WTC11 (cell line): ENCODE measurements at regions not wholly inside any gene's neighbourhood (a gene's known extent, or its start where the extent isn't known, plus 50 kb on each side); places are given as distances from the start of the nearest gene placed in this dataset.

Source experiments
- ATAC-seq: fragments of 200-7000 bp; cut with Tn5 transposase; 2 replicates; pipeline ENCODE4 v1.10.0; 2021; ENCODE audit warnings: mild to moderate bottlenecking, moderate library complexity
- CTCF ChIA-PET: fragments of 300-600 bp; sonication (Branson Sonifier 250); formaldehyde crosslinking; loops from one replicate; lab custom pipeline; 2021; ENCODE audit warnings: antibody characterized with exemption; lab: Charles Lee
- POLR2A ChIA-PET: fragments of 350-600 bp; sonication (Branson Sonifier 250); formaldehyde crosslinking; loops from one replicate; lab custom pipeline; 2021; ENCODE audit warnings: antibody characterized with exemption; lab: Charles Lee
- DNase-seq: peaks from one replicate; pipeline ENCODE4 v3.0.0; 2021; ENCODE audit warnings: low spot score
- H3K27ac Mint-ChIP-seq: 2 replicates; pipeline ENCODE4 v1.8.0; 2021; ENCODE audit warnings: mixed read lengths
- H3K27me3 Mint-ChIP-seq: 2 replicates; pipeline ENCODE4 v1.8.0; 2021; ENCODE audit warnings: low read depth, mild to moderate bottlenecking, moderate library complexity, mixed read lengths
- H3K36me3 Mint-ChIP-seq: 2 replicates; pipeline ENCODE4 v1.8.0; 2021; ENCODE audit warnings: mixed read lengths
- H3K4me1 Mint-ChIP-seq: 2 replicates; pipeline ENCODE4 v1.8.0; 2022; ENCODE audit warnings: mixed read lengths
- H3K4me3 Mint-ChIP-seq: 2 replicates; pipeline ENCODE4 v1.8.0; 2021; ENCODE audit warnings: mild to moderate bottlenecking, moderate library complexity, mixed read lengths
- H3K9me3 Mint-ChIP-seq: 2 replicates; pipeline ENCODE4 v1.8.0; 2021; ENCODE audit warnings: mixed read lengths
- FOXJ3 ChIP-seq: sonication (generic); formaldehyde crosslinking; IDR thresholded peaks from 2 replicates; pipeline ENCODE4 v1.9.0; 2021; ENCODE audit warnings: missing genetic modification reagents, mild to moderate bottlenecking, borderline replicate concordance
- FOXP1 ChIP-seq: sonication (generic); formaldehyde crosslinking; IDR thresholded peaks from 2 replicates; pipeline ENCODE4 v1.8.0; 2022; ENCODE audit warnings: missing genetic modification reagents, mild to moderate bottlenecking, moderate library complexity, borderline replicate concordance
- FOXP4 ChIP-seq: sonication (generic); formaldehyde crosslinking; IDR thresholded peaks from 2 replicates; pipeline ENCODE4 v1.8.0; 2022; ENCODE audit warnings: mild to moderate bottlenecking, missing genetic modification reagents
- GRHL2 ChIP-seq: fragments of 250-450 bp; sonication (Bioruptor Pico); IDR thresholded peaks from 2 replicates; pipeline ENCODE4 v1.8.0; 2022; ENCODE audit warnings: mild to moderate bottlenecking, moderate library complexity; ENCODE audit not compliant: insufficient replicate concordance, severe bottlenecking
- JAZF1 ChIP-seq: fragments of 250-450 bp; sonication (Bioruptor Pico); IDR thresholded peaks from 2 replicates; pipeline ENCODE4 v1.9.0; 2021; ENCODE audit warnings: moderate library complexity, mild to moderate bottlenecking, inconsistent platforms
- JUN ChIP-seq: sonication (generic); formaldehyde crosslinking; IDR thresholded peaks from 2 replicates; pipeline ENCODE4 v1.8.0; 2023; ENCODE audit warnings: mild to moderate bottlenecking, missing genetic modification reagents
- NFYB ChIP-seq: sonication (generic); formaldehyde crosslinking; conservative IDR thresholded peaks from 2 replicates; pipeline ENCODE4 v1.8.0; 2022; ENCODE audit warnings: low read depth, missing genetic modification reagents
- NR1H2 ChIP-seq: sonication (generic); formaldehyde crosslinking; IDR thresholded peaks from 2 replicates; pipeline ENCODE4 v1.9.0; 2021; ENCODE audit warnings: mild to moderate bottlenecking, moderate library complexity, missing genetic modification reagents
- NR3C1 ChIP-seq: sonication (generic); formaldehyde crosslinking; conservative IDR thresholded peaks from 2 replicates; pipeline ENCODE4 v1.8.1; 2023; ENCODE audit warnings: low read depth, mild to moderate bottlenecking, missing genetic modification reagents
- RORB ChIP-seq: fragments of 250-450 bp; sonication (Bioruptor Pico); IDR thresholded peaks from 2 replicates; pipeline ENCODE4 v1.9.0; 2021; ENCODE audit warnings: mild to moderate bottlenecking
- SOX15 ChIP-seq: fragments of 250-450 bp; sonication (Bioruptor Pico); IDR thresholded peaks from 2 replicates; pipeline ENCODE4 v1.9.0; 2021; ENCODE audit warnings: mild to moderate bottlenecking
- SP1 ChIP-seq: sonication (generic); formaldehyde crosslinking; conservative IDR thresholded peaks from 2 replicates; pipeline ENCODE4 v1.8.1; 2022; ENCODE audit warnings: missing genetic modification reagents
- TCF7 ChIP-seq: sonication (generic); formaldehyde crosslinking; IDR thresholded peaks from 2 replicates; pipeline ENCODE4 v1.8.0; 2022; ENCODE audit warnings: mild to moderate bottlenecking, low read depth, missing genetic modification reagents, moderate library complexity
- TP53 ChIP-seq: sonication (generic); formaldehyde crosslinking; IDR thresholded peaks from 2 replicates; pipeline ENCODE4 v1.8.1; 2023; ENCODE audit warnings: mild to moderate bottlenecking, missing genetic modification reagents
- USF1 ChIP-seq: sonication (generic); formaldehyde crosslinking; IDR thresholded peaks from 2 replicates; pipeline ENCODE4 v1.8.0; 2022; ENCODE audit warnings: mild to moderate bottlenecking, missing genetic modification reagents
- ZNF121 ChIP-seq: sonication (generic); formaldehyde crosslinking; IDR thresholded peaks from 2 replicates; pipeline ENCODE4 v1.8.0; 2023; ENCODE audit warnings: missing genetic modification reagents
- ZNF138 ChIP-seq: sonication (generic); formaldehyde crosslinking; conservative IDR thresholded peaks from 2 replicates; pipeline ENCODE4 v1.8.1; 2022; ENCODE audit warnings: mild to moderate bottlenecking, moderate library complexity, missing genetic modification reagents
- ZNF416 ChIP-seq: fragments of 250-450 bp; sonication (Bioruptor Pico); IDR thresholded peaks from 2 replicates; pipeline ENCODE4 v1.9.0; 2021; ENCODE audit warnings: mild to moderate bottlenecking, inconsistent platforms
- TF ChIP-seq, protein P1 (sequence below): fragments of 250-450 bp; sonication (Bioruptor Pico); IDR thresholded peaks from 2 replicates; pipeline ENCODE4 v1.9.0; 2021; ENCODE audit warnings: moderate library complexity, mild to moderate bottlenecking, inconsistent platforms, borderline replicate concordance
- TF ChIP-seq, protein P2 (sequence below): fragments of 250-450 bp; sonication (Bioruptor Pico); IDR thresholded peaks from 2 replicates; pipeline ENCODE4 v1.9.0; 2021; ENCODE audit warnings: mild to moderate bottlenecking
- TF ChIP-seq, protein P3 (sequence below): sonication (generic); formaldehyde crosslinking; IDR thresholded peaks from 2 replicates; pipeline ENCODE4 v1.8.1; 2022; ENCODE audit warnings: mild to moderate bottlenecking, moderate library complexity, missing genetic modification reagents
- TF ChIP-seq, protein P4 (sequence below): sonication (generic); formaldehyde crosslinking; IDR thresholded peaks from 2 replicates; pipeline ENCODE4 v1.8.1; 2022; ENCODE audit warnings: low read depth, missing genetic modification reagents, borderline replicate concordance
- TF ChIP-seq, protein P5 (sequence below): sonication (generic); formaldehyde crosslinking; IDR thresholded peaks from 2 replicates; pipeline ENCODE4 v1.8.1; 2022; ENCODE audit warnings: low read depth, mild to moderate bottlenecking, moderate library complexity, missing genetic modification reagents, borderline replicate concordance

GRCh38 chr14:76613616-76614015 is 147.7 kb upstream of the VASH1 start (continued):
- no peak for TF ChIP-seq NR3C1 (CRISPR knock-in tag)

DNA sequence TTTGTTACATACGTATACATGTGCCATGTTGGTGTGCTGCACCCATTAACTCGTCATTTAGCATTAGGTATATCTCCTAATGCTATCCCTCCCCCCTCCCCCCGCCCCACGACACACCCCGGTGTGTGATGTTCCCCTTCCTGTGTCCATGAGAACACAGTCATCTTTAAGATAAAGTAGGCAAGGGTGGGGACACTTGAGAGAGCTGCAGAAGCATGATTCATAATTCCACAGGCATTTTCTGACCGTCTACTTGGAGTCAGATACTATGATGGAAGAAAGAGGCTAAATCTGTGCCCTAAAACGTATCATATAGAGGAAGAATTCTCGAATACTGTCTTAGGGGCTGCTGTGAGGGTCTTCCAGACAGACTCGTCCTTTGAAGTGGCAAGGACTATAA is 145.9 kb upstream of the VASH1 start:
- peaks cover 30% of the 10 kb centered on the region for H3K4me1 Mint-ChIP-seq
- H3K4me3 Mint-ChIP-seq, result no peak overlapping the region
- H3K9me3 Mint-ChIP-seq, result peaks cover 26% of the 10 kb centered on the region
- no peak for DNase-seq
- peaks cover 16% of the 10 kb centered on the region for H3K36me3 Mint-ChIP-seq
- peaks cover 11% of the 10 kb centered on the region for H3K27me3 Mint-ChIP-seq
- CTCF ChIA-PET, result no interaction called here
- no peak for ATAC-seq
- H3K27ac Mint-ChIP-seq, result no peak overlapping the region
- TF ChIP-seq, protein P1, sequence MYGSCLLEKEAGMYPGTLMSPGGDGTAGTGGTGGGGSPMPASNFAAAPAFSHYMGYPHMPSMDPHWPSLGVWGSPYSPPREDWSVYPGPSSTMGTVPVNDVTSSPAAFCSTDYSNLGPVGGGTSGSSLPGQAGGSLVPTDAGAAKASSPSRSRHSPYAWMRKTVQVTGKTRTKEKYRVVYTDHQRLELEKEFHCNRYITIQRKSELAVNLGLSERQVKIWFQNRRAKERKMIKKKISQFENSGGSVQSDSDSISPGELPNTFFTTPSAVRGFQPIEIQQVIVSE (CRISPR knock-in tag), result no peak
- TF ChIP-seq, protein P2, sequence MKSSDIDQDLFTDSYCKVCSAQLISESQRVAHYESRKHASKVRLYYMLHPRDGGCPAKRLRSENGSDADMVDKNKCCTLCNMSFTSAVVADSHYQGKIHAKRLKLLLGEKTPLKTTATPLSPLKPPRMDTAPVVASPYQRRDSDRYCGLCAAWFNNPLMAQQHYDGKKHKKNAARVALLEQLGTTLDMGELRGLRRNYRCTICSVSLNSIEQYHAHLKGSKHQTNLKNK (CRISPR knock-in tag), result no peak
- no peak for TF ChIP-seq NR1H2
- TF ChIP-seq SOX15 (CRISPR knock-in tag), result no peak
- TF ChIP-seq ZNF138 (CRISPR knock-in tag), result no peak
- POLR2A ChIA-PET, result no interaction called here

GRCh38 chr14:76617440-76617839 is 143.8 kb upstream of the VASH1 start:
- ATAC-seq, result no peak
- POLR2A ChIA-PET, result no interaction called here
- no peak for TF ChIP-seq SP1 (CRISPR knock-in tag)
- no peak for TF ChIP-seq JAZF1 (CRISPR knock-in tag)
- TF ChIP-seq FOXP4 (CRISPR knock-in tag), result no peak
- TF ChIP-seq TP53 (CRISPR knock-in tag), result no peak
- no peak for TF ChIP-seq SOX15 (CRISPR knock-in tag)
- TF ChIP-seq, all 79 proteins: peak for 0
- Mint-ChIP-seq H3K4me1 (peaks cover 15% of the 10 kb centered on the region), H3K9me3 (peaks cover 26% of the 10 kb centered on the region), H3K27me3 (peaks cover 7% of the 10 kb centered on the region), H3K27ac (no peak overlapping the region), H3K36me3 (peaks cover 16% of the 10 kb centered on the region), H3K4me3 (no peak overlapping the region)
- no peak for DNase-seq
- CTCF ChIA-PET, result no interaction called here

- ATAC-seq, result no peak
- CTCF ChIA-PET, result no interaction called here
- TF ChIP-seq NR1H2 (no peak), RORB (no peak), SP1 (CRISPR knock-in tag) (no peak), GRHL2 (CRISPR knock-in tag) (no peak), ZNF416 (CRISPR knock-in tag) (no peak), USF1 (CRISPR knock-in tag) (no peak), JUN (CRISPR knock-in tag) (no peak), TCF7 (CRISPR knock-in tag) (no peak), FOXP1 (CRISPR knock-in tag) (no peak), NFYB (no peak), ZNF121 (no peak), ZNF138 (CRISPR knock-in tag) (no peak), FOXJ3 (CRISPR knock-in tag) (no peak)
- TF ChIP-seq, protein P3, sequence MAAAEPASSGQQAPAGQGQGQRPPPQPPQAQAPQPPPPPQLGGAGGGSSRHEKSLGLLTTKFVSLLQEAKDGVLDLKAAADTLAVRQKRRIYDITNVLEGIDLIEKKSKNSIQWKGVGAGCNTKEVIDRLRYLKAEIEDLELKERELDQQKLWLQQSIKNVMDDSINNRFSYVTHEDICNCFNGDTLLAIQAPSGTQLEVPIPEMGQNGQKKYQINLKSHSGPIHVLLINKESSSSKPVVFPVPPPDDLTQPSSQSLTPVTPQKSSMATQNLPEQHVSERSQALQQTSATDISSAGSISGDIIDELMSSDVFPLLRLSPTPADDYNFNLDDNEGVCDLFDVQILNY (CRISPR knock-in tag), result no peak
- TF ChIP-seq, protein P4, sequence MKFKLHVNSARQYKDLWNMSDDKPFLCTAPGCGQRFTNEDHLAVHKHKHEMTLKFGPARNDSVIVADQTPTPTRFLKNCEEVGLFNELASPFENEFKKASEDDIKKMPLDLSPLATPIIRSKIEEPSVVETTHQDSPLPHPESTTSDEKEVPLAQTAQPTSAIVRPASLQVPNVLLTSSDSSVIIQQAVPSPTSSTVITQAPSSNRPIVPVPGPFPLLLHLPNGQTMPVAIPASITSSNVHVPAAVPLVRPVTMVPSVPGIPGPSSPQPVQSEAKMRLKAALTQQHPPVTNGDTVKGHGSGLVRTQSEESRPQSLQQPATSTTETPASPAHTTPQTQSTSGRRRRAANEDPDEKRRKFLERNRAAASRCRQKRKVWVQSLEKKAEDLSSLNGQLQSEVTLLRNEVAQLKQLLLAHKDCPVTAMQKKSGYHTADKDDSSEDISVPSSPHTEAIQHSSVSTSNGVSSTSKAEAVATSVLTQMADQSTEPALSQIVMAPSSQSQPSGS (CRISPR knock-in tag), result no peak
- TF ChIP-seq, protein P5, sequence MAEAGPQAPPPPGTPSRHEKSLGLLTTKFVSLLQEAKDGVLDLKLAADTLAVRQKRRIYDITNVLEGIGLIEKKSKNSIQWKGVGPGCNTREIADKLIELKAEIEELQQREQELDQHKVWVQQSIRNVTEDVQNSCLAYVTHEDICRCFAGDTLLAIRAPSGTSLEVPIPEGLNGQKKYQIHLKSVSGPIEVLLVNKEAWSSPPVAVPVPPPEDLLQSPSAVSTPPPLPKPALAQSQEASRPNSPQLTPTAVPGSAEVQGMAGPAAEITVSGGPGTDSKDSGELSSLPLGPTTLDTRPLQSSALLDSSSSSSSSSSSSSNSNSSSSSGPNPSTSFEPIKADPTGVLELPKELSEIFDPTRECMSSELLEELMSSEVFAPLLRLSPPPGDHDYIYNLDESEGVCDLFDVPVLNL (CRISPR knock-in tag), result no peak
- TF ChIP-seq, protein P1 (CRISPR knock-in tag), result no peak
Observed at GRCh38 chr14:76636602-76637001, 124.7 kb upstream of the VASH1 start.

More at GRCh38 chr14:76636602-76637001, 124.7 kb upstream of the VASH1 start:
- no peak for DNase-seq
- no peak overlapping the region for H3K27ac Mint-ChIP-seq
- H3K27me3 Mint-ChIP-seq, result no peaks in the 10 kb centered on the region
- no peaks in the 10 kb centered on the region for H3K4me1 Mint-ChIP-seq
- peaks cover 2% of the 10 kb centered on the region; the same call in 1 of the 2 replicates for H3K36me3 Mint-ChIP-seq
- POLR2A ChIA-PET, result no interaction called here
- no peak overlapping the region for H3K4me3 Mint-ChIP-seq
- peaks cover 11% of the 10 kb centered on the region for H3K9me3 Mint-ChIP-seq
